ENCODE measurements at regions not wholly inside any gene's neighbourhood (a gene's known extent, or its start where the extent isn't known, plus 50 kb on each side); places are given as distances from the start of the nearest gene placed in this dataset.

DNA sequence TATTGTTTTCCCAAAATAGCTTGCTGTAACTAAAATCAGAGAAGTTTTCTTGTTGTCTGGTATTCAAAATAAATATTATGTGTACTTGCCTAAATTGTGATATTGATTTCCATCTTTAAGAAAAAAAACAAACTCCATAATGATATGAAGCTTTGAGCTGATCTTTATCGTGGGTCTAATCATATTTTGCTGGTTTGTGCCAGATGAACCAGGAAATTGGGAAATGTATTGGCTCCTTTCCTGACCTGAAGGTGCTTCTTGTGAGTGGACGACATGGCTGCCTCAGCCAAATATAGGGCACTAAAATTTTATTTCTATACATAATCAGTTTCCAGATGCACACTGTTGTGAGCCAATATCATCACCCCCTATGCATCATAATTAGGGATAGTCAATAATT, 113.3 kb downstream of the DIPK2A start:
- Mint-ChIP-seq H3K36me3 (ENCODE audit: low read depth) (no peaks in the 10 kb centered on the region), H3K4me1 (no peaks in the 10 kb centered on the region), H3K27ac (no peak overlapping the region), H3K27me3 (peaks cover 14% of the 10 kb centered on the region), H3K4me3 (no peak overlapping the region), H3K9me3 (no peaks in the 10 kb centered on the region)
- ChIA-PET POLR2A (no interaction called here), CTCF (no interaction called here)
- ATAC-seq (ENCODE audit: low read depth) (no peak), DNase-seq (no peak)
- intact Hi-C loops (cut with micrococcal nuclease), result no loop called here
- TF ChIP-seq, protein P1, sequence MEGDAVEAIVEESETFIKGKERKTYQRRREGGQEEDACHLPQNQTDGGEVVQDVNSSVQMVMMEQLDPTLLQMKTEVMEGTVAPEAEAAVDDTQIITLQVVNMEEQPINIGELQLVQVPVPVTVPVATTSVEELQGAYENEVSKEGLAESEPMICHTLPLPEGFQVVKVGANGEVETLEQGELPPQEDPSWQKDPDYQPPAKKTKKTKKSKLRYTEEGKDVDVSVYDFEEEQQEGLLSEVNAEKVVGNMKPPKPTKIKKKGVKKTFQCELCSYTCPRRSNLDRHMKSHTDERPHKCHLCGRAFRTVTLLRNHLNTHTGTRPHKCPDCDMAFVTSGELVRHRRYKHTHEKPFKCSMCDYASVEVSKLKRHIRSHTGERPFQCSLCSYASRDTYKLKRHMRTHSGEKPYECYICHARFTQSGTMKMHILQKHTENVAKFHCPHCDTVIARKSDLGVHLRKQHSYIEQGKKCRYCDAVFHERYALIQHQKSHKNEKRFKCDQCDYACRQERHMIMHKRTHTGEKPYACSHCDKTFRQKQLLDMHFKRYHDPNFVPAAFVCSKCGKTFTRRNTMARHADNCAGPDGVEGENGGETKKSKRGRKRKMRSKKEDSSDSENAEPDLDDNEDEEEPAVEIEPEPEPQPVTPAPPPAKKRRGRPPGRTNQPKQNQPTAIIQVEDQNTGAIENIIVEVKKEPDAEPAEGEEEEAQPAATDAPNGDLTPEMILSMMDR (IDR thresholded peaks at IDR 0.05), result no peak

DNA sequence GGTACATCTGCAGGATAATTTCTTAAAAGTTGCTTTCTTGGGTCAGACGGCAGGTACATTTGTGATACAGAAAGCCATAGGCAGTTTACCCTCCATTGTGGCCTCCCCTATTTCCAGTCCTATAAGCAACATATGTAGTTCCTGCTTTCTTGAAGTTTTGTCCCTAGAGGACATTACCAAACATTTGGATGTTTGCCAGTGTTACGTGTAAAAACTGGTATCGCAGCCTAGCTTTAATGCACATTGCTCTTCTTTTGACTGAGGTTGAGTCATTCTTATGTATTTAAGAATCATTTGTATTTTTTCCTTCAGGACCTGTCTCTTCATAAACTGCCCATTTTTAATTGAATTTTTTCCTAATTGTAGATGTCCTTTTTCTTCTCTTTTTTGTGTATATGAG, 114.3 kb downstream of the DIPK2A start:
- TF ChIP-seq, protein P1 (IDR thresholded peaks at IDR 0.05), result no peak
- CTCF ChIA-PET, result no interaction called here
- Mint-ChIP-seq H3K4me1 (no peaks in the 10 kb centered on the region), H3K27ac (no peak overlapping the region), H3K4me3 (no peak overlapping the region), H3K36me3 (ENCODE audit: low read depth) (no peaks in the 10 kb centered on the region), H3K27me3 (peaks cover 12% of the 10 kb centered on the region), H3K9me3 (no peaks in the 10 kb centered on the region)
- POLR2A ChIA-PET, result no interaction called here
- intact Hi-C loops (cut with micrococcal nuclease), result no loop called here
- DNase-seq, result no peak
- ATAC-seq (ENCODE audit: low read depth), result no peak

DNA sequence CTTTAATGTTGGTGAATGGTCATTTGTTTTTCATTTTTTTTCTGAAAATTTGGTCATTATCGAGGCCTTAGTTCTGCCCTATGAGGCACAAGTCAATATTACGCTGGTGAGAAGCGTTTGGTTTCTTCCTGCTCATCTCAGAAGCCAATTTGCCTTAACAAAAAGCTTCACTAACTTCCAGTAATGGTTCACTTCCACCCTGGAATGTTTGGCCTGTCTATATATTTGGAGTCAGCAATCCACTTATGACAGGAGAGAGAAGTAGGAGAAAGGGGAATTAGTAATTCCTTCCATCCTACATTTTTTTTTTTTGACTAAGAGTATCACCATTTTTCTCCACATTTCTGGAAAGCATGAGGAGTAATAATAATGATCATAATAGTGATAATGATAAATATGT, 124.4 kb downstream of the DIPK2A start:
- H3K9me3 Mint-ChIP-seq, result peaks cover 1% of the 10 kb centered on the region
- DNase-seq, result no peak
- TF ChIP-seq, protein P1 (IDR thresholded peaks at IDR 0.05), result no peak
- intact Hi-C loops (cut with micrococcal nuclease), result no loop called here
- CTCF ChIA-PET, result no interaction called here
- no peak for ATAC-seq (ENCODE audit: low read depth)
- no peak overlapping the region for H3K4me3 Mint-ChIP-seq
- no peaks in the 10 kb centered on the region for H3K36me3 Mint-ChIP-seq (ENCODE audit: low read depth)
- H3K27ac Mint-ChIP-seq, result no peak overlapping the region
- POLR2A ChIA-PET, result no interaction called here
- H3K4me1 Mint-ChIP-seq, result no peaks in the 10 kb centered on the region
- H3K27me3 Mint-ChIP-seq, result no peaks in the 10 kb centered on the region

DNA sequence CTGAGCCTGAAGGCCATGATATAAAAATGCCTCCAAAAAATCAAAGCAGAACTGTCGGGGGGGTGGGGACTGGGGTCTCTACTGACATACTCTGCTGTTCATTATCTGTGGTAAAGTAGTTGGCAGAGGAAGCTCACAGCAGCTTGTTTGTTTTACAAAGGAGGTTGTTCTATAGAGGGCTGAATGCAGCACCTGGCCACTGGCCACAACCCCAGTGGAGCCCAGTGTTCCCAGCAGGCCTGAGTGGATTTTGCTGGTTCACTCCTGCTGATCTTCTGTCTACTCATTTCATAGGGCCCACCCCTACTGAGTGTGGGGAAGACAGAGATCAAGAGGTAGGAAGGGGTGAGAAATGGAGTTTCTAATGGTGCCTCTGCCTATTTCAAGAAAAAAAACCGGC, 125.5 kb downstream of the DIPK2A start:
- peaks cover 1% of the 10 kb centered on the region for H3K9me3 Mint-ChIP-seq
- POLR2A ChIA-PET, result no interaction called here
- no peak for ATAC-seq (ENCODE audit: low read depth)

DNA sequence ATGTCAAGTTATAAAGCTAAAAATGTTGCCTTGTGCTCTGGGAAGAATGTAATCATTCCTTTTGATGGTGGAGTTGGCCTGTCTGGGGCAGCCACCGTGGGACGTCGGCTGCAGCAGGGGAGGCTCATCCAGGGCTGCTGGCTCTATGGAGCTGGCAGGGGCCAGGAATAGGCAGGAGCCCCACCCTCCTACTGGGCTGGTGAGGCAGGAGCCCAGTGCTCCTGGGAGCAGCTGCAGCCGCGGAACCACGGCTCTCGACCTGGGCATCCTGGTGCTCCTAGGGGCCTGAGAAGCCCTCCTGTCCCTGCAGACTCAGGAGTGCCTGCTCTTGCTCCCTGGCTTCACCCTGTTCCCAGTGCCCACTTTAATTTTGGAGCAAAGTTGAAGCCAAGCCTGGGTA, 127.1 kb downstream of the DIPK2A start:
- intact Hi-C loops (cut with micrococcal nuclease), result no loop called here
- TF ChIP-seq, protein P1 (IDR thresholded peaks at IDR 0.05), result no peak
- CTCF ChIA-PET, result no interaction called here
- no peaks in the 10 kb centered on the region for H3K4me1 Mint-ChIP-seq
- no peak overlapping the region for H3K4me3 Mint-ChIP-seq
- POLR2A ChIA-PET, result no interaction called here
- H3K27me3 Mint-ChIP-seq, result peaks cover 2% of the 10 kb centered on the region
- no peak overlapping the region for H3K27ac Mint-ChIP-seq
- no peak for DNase-seq
- ATAC-seq (ENCODE audit: low read depth), result no peak
- no peaks in the 10 kb centered on the region for H3K36me3 Mint-ChIP-seq (ENCODE audit: low read depth)
- H3K9me3 Mint-ChIP-seq, result peaks cover 1% of the 10 kb centered on the region

More for the DNA sequence above, 125.5 kb downstream of the DIPK2A start:
- H3K4me1 Mint-ChIP-seq, result no peaks in the 10 kb centered on the region
- intact Hi-C loops (cut with micrococcal nuclease), result no loop called here
- TF ChIP-seq, protein P1 (IDR thresholded peaks at IDR 0.05), result no peak
- DNase-seq, result no peak
- no peak overlapping the region for H3K4me3 Mint-ChIP-seq
- no peak overlapping the region for H3K27ac Mint-ChIP-seq
- no peaks in the 10 kb centered on the region for H3K36me3 Mint-ChIP-seq (ENCODE audit: low read depth)
- CTCF ChIA-PET, result no interaction called here
- H3K27me3 Mint-ChIP-seq, result peaks cover 2% of the 10 kb centered on the region

All from activated B cell treated with CpG ODN at 0.5 μM for 24 hours (primary cell).